Ishikawa (cell line): ENCODE measurements at regions not wholly inside any gene's neighbourhood (a gene's known extent, or its start where the extent isn't known, plus 50 kb on each side); places are given as distances from the start of the nearest gene placed in this dataset.

ENCODE experiments used
- CEBPB ChIP-seq: IDR thresholded peaks from 2 replicates; pipeline ENCODE4 v1.6.1; 2012
- EGR1 ChIP-seq: IDR thresholded peaks from 2 replicates; pipeline ENCODE4 v1.6.1; 2012
- RAD21 ChIP-seq: IDR thresholded peaks from 2 replicates; pipeline ENCODE4 v1.6.1; 2012; ENCODE audit warnings: low read depth
- TAF1 ChIP-seq: IDR thresholded peaks from 2 replicates; pipeline ENCODE4 v1.6.1; 2012; ENCODE audit warnings: low read depth, mild to moderate bottlenecking
- TEAD4 ChIP-seq: IDR thresholded peaks from 2 replicates; pipeline ENCODE4 v1.6.1; 2012
- YY1 ChIP-seq: IDR thresholded peaks from 2 replicates; pipeline ENCODE4 v1.6.1; 2012; ENCODE audit warnings: low read depth
- TF ChIP-seq, protein P1 (sequence below): IDR thresholded peaks from 2 replicates; pipeline ENCODE4 v1.6.1; 2012
- TF ChIP-seq, protein P2 (sequence below): IDR thresholded peaks from 2 replicates; pipeline ENCODE4 v1.6.1; 2012; ENCODE audit warnings: low read depth, mild to moderate bottlenecking
- TF ChIP-seq, protein P3 (sequence below): IDR thresholded peaks from 2 replicates; pipeline ENCODE4 v1.6.1; 2012

DNA sequence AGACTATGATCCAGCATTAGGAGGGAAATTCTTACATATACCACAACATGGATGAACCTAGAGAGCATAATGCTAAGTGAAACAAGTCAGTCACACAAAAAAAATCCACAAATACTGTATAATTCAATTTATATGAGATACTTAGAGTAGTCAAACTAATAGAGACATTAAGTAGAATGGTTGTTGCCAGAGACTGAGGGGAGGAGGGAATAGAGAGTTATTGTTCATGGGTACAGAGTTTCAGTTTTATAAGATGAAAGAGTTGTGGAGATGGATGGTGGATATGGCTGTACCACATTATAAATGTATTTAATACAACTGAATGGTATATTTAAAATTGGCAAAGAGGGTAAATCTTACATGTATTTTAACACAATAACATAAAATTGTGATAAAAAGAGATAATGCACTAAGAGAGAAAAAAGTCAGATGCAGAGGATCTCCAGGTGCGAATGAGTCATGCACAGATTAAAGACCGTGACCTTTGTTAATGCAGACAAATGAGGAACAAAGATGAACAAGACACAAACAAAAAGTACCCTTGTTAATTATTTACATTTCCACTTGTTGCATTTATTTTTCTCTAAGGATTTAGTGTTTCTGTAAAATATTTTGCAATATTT is 541.7 kb upstream of the MEX3C start:
- TF ChIP-seq, protein P1, sequence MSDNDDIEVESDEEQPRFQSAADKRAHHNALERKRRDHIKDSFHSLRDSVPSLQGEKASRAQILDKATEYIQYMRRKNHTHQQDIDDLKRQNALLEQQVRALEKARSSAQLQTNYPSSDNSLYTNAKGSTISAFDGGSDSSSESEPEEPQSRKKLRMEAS, result no peak
- no peak for TF ChIP-seq EGR1
- no peak for TF ChIP-seq CEBPB
- TF ChIP-seq TAF1, result no peak
- TF ChIP-seq TEAD4, result no peak
- TF ChIP-seq RAD21, result no peak
- TF ChIP-seq, protein P2, sequence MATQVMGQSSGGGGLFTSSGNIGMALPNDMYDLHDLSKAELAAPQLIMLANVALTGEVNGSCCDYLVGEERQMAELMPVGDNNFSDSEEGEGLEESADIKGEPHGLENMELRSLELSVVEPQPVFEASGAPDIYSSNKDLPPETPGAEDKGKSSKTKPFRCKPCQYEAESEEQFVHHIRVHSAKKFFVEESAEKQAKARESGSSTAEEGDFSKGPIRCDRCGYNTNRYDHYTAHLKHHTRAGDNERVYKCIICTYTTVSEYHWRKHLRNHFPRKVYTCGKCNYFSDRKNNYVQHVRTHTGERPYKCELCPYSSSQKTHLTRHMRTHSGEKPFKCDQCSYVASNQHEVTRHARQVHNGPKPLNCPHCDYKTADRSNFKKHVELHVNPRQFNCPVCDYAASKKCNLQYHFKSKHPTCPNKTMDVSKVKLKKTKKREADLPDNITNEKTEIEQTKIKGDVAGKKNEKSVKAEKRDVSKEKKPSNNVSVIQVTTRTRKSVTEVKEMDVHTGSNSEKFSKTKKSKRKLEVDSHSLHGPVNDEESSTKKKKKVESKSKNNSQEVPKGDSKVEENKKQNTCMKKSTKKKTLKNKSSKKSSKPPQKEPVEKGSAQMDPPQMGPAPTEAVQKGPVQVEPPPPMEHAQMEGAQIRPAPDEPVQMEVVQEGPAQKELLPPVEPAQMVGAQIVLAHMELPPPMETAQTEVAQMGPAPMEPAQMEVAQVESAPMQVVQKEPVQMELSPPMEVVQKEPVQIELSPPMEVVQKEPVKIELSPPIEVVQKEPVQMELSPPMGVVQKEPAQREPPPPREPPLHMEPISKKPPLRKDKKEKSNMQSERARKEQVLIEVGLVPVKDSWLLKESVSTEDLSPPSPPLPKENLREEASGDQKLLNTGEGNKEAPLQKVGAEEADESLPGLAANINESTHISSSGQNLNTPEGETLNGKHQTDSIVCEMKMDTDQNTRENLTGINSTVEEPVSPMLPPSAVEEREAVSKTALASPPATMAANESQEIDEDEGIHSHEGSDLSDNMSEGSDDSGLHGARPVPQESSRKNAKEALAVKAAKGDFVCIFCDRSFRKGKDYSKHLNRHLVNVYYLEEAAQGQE, result no peak
- TF ChIP-seq, protein P3, sequence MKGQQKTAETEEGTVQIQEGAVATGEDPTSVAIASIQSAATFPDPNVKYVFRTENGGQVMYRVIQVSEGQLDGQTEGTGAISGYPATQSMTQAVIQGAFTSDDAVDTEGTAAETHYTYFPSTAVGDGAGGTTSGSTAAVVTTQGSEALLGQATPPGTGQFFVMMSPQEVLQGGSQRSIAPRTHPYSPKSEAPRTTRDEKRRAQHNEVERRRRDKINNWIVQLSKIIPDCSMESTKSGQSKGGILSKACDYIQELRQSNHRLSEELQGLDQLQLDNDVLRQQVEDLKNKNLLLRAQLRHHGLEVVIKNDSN, result no peak
- TF ChIP-seq YY1, result no peak
